BLaER1 (cell line): ENCODE measurements at regions not wholly inside any gene's neighbourhood (a gene's known extent, or its start where the extent isn't known, plus 50 kb on each side); places are given as distances from the start of the nearest gene placed in this dataset.

Source experiments
- H3K27ac ChIP-seq: shearing (Covaris generic); formaldehyde crosslinking; 2 replicates; pipeline ENCODE4 v1.8.1; 2022
- H3K27me3 ChIP-seq: shearing (Covaris generic); formaldehyde crosslinking; 2 replicates; pipeline ENCODE4 v1.8.1; 2022
- H3K36me3 ChIP-seq: shearing (Covaris generic); formaldehyde crosslinking; 2 replicates; pipeline ENCODE4 v1.8.1; 2022
- H3K4me1 ChIP-seq: shearing (Covaris generic); formaldehyde crosslinking; 2 replicates; pipeline ENCODE4 v1.8.1; 2022
- H3K4me2 ChIP-seq: shearing (Covaris generic); formaldehyde crosslinking; 2 replicates; pipeline ENCODE4 v1.8.1; 2022
- H3K4me3 ChIP-seq: shearing (Covaris generic); formaldehyde crosslinking; 2 replicates; pipeline ENCODE4 v1.8.1; 2022
- H3K9ac ChIP-seq: shearing (Covaris generic); formaldehyde crosslinking; 2 replicates; pipeline ENCODE4 v1.8.1; 2022
- H3K9me3 ChIP-seq: shearing (Covaris generic); formaldehyde crosslinking; 2 replicates; pipeline ENCODE4 v1.8.1; 2022
- H4K20me1 ChIP-seq: shearing (Covaris generic); formaldehyde crosslinking; 2 replicates; pipeline ENCODE4 v1.8.1; 2022
- Cebpa-rat ChIP-seq: shearing (Covaris generic); IDR thresholded peaks from 2 replicates; pipeline ENCODE4 v1.8.1; 2022

- H3K9me3 ChIP-seq, result peaks cover 6% of the 10 kb centered on the region
- H3K27me3 ChIP-seq, result no peaks in the 10 kb centered on the region
- H3K4me2 ChIP-seq, result no peak overlapping the region
- no peaks in the 10 kb centered on the region for H3K36me3 ChIP-seq
- no peak for TF ChIP-seq Cebpa-rat
- no peak overlapping the region for H3K4me3 ChIP-seq
- H3K27ac ChIP-seq, result no peak overlapping the region
- H3K4me1 ChIP-seq, result no peaks in the 10 kb centered on the region
- no peaks in the 10 kb centered on the region for H4K20me1 ChIP-seq
- H3K9ac ChIP-seq, result no peak overlapping the region
These were observed 149.4 kb upstream of the GDF10 start for GRCh38 chr10:47150581-47150980.

DNA sequence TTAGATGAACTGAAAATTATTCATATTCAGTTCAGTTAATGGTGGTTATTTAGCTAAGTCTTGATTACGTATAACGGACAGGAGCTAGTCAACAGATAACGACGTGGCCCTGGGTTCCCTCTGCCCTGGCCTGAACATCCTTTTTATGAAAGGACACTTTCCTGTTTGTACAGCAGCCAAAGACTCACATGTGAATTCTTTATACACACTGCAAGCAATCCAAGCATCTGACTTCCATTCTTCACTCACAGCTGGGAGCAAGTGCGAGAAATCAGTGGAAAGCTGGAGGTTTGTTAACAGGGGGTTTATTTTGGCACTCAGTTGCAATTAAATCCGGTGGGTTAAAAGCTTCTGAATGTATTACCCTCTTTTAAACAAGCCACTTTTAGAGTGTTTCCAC, 148.1 kb upstream of the GDF10 start:
- Histone ChIP-seq H3K27me3 (no peaks in the 10 kb centered on the region), H3K9ac (no peak overlapping the region), H3K36me3 (no peaks in the 10 kb centered on the region), H4K20me1 (no peaks in the 10 kb centered on the region), H3K9me3 (peaks cover 6% of the 10 kb centered on the region), H3K4me2 (no peak overlapping the region), H3K4me1 (no peaks in the 10 kb centered on the region), H3K4me3 (no peak overlapping the region), H3K27ac (no peak overlapping the region)
- no peak for TF ChIP-seq Cebpa-rat

DNA sequence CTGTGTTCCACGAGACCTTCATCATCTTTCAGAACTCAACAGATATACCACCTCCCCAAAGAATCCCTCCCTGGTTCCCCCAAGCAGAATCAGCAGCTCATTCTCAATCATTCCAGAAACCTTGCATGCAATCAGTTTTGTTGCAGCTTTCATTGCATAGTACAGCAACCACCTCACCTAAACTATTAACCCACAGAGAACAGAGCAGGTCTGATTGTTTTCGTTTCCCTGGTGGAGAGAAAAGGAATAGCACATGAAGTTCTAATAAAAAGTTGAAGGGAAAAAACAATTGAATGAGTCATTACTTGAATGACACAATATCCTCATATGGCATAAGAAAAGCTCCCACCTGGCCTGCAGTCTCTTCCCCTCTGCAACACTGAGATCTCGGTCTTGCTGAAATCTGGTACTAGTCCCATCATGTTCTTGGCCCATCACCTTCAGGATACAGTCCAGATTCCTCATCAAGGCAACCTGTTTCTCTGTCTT, 147.1 kb upstream of the GDF10 start:
- H3K27me3 ChIP-seq, result no peaks in the 10 kb centered on the region
- H3K4me3 ChIP-seq, result no peak overlapping the region
- no peaks in the 10 kb centered on the region for H3K36me3 ChIP-seq
- H3K9me3 ChIP-seq, result peaks cover 6% of the 10 kb centered on the region
- H3K9ac ChIP-seq, result no peak overlapping the region
- no peak overlapping the region for H3K27ac ChIP-seq
- H3K4me1 ChIP-seq, result no peaks in the 10 kb centered on the region
- H3K4me2 ChIP-seq, result no peak overlapping the region
- TF ChIP-seq Cebpa-rat, result no peak
- no peaks in the 10 kb centered on the region for H4K20me1 ChIP-seq

DNA sequence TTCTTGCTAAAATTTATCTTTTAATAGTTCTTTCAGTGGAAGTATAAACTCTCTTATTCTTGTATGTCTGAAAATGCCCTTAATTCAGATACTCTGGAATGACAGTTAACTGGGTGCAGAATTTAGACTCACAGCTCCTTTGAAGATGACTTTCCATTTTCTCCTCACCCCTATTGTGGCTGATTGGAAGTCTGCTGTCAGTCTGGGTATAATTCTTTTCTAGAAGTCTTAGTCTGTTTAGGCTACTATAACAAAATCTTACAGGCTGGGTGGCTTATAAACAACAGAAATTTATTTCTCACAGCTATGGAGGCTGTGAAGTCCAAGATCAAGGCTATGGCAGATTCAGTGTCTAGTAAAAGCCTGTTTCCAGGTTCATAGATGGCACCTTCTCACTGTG, 145.2 kb upstream of the GDF10 start:
- Histone ChIP-seq H3K9me3 (peaks cover 6% of the 10 kb centered on the region), H3K27ac (no peak overlapping the region), H3K9ac (no peak overlapping the region), H3K4me1 (no peaks in the 10 kb centered on the region), H3K4me3 (no peak overlapping the region), H3K4me2 (no peak overlapping the region), H4K20me1 (no peaks in the 10 kb centered on the region), H3K36me3 (no peaks in the 10 kb centered on the region), H3K27me3 (no peaks in the 10 kb centered on the region)
- TF ChIP-seq Cebpa-rat, result no peak

DNA sequence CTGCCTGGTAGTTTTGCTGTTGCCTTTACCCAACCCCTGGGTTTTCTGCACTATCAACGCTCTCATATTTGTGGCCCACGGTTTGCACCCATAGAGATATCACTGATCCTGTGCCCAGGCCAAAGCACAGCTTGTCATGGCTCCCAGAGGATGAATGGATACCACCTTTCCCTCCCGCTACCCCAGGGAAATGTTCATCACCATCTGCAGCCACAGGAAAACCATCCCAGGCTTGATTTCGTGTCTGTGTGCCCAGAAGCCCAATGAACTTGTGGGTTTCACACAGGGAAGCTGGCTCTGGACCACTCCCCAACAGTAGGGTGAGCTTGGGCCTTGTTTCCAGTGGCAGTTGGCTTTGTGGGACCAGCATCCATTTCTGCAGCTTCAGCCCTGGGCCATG, 143.1 kb upstream of the GDF10 start:
- H3K36me3 ChIP-seq, result no peaks in the 10 kb centered on the region
- no peak for TF ChIP-seq Cebpa-rat
- no peak overlapping the region for H3K4me2 ChIP-seq

GRCh38 chr10:47158116-47159071, 141.6 kb upstream of the GDF10 start:
- Histone ChIP-seq H3K4me2 (no peak overlapping the region), H3K4me3 (no peak overlapping the region), H3K9me3 (peaks cover 6% of the 10 kb centered on the region), H3K27ac (no peak overlapping the region), H3K9ac (no peak overlapping the region), H3K4me1 (no peaks in the 10 kb centered on the region), H3K27me3 (no peaks in the 10 kb centered on the region), H4K20me1 (no peaks in the 10 kb centered on the region), H3K36me3 (no peaks in the 10 kb centered on the region)
- TF ChIP-seq Cebpa-rat, result no peak

More for the DNA sequence above, 143.1 kb upstream of the GDF10 start:
- Histone ChIP-seq H3K4me3 (no peak overlapping the region), H3K9ac (no peak overlapping the region), H3K27me3 (no peaks in the 10 kb centered on the region), H3K27ac (no peak overlapping the region), H3K4me1 (no peaks in the 10 kb centered on the region), H3K9me3 (peaks cover 6% of the 10 kb centered on the region), H4K20me1 (no peaks in the 10 kb centered on the region)

DNA sequence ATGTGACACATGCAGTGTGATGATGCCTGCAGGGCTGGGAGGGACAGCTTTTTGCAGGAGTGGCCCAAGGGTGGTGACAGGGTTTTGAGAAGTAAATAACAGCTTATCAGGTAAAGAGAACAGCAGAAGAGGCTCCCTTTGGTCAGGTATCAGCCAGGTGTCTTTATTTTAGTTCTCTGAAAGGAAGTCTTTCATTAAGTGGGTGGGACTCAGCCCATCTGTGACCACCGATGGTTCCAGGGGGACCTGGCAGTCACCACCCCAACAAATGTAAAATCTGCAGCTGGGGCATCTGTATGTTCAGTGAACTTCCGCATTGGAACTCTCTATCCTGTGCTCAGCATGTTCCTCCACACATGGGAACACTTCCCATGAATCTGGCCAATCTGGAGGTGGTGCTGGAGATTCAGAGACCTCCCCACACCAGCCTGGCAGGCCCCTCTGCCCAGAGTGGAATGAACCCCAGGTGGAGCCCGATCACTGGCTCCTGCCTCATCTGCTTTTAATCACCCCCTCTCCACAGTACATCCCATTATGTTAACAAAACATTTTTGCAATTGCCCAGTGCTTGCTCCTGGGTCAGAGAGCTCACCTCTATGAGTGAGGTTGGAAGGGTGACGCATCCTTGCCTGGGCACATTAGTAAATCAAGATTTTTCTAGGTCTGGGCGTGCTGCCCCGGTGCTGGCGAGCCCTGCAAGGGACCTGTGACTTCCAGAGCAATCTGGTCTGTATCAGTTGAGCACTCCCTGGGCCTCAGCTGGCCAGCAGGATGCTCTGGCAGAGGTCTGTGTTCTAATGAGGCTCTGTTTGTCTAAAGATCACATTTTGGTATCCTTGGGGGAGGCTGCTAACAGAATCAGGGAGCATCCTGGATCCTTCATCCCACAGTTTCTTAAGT, 140.4 kb upstream of the GDF10 start:
- H4K20me1 ChIP-seq, result no peaks in the 10 kb centered on the region
- H3K9ac ChIP-seq, result no peak overlapping the region
- no peaks in the 10 kb centered on the region for H3K36me3 ChIP-seq
- H3K4me3 ChIP-seq, result no peak overlapping the region
- no peak overlapping the region for H3K4me2 ChIP-seq
- H3K27me3 ChIP-seq, result no peaks in the 10 kb centered on the region
- no peak overlapping the region for H3K27ac ChIP-seq
- H3K4me1 ChIP-seq, result no peaks in the 10 kb centered on the region
- peaks cover 6% of the 10 kb centered on the region for H3K9me3 ChIP-seq
- no peak for TF ChIP-seq Cebpa-rat

DNA sequence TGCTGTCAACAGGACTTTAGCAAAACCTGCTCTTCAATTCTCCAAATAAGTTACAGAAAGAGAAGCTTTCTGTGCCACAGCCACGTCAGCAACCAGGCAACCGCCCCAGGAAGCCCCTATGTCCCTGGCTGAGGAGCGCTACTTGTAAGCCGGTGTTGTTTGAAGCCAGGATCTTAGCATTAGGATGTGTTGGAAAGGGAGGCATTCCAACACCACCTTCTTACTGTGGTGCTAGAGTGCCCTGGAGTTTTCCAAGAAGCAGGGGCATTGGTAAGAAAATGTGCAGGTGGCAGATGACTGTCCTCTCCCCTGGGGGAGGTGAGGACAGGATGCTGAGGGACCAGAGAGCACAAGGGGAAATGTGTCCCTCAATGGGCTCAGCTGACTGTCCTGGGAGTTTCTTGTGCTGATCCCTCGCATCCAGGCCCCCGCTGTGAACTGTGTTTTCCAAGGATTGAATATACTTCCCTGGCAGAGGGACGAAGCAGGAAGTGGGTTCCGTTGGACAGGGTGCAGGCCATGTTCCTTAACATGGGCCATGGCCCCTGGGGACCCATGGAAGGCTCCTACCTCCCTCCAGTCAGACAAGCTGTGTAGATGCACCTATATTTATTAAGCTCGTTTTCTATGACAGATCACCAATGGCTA, 139.6 kb upstream of the GDF10 start:
- H3K4me2 ChIP-seq, result no peak overlapping the region
- no peak overlapping the region for H3K9ac ChIP-seq
- H3K27me3 ChIP-seq, result no peaks in the 10 kb centered on the region
- no peaks in the 10 kb centered on the region for H3K36me3 ChIP-seq
- TF ChIP-seq Cebpa-rat, result no peak
- H3K27ac ChIP-seq, result no peak overlapping the region
- H3K4me3 ChIP-seq, result no peak overlapping the region
- H3K4me1 ChIP-seq, result peaks cover 3% of the 10 kb centered on the region
- H3K9me3 ChIP-seq, result no peaks in the 10 kb centered on the region
- H4K20me1 ChIP-seq, result no peaks in the 10 kb centered on the region

- Histone ChIP-seq H3K4me3 (no peak overlapping the region), H3K4me2 (no peak overlapping the region), H3K27me3 (no peaks in the 10 kb centered on the region), H3K9me3 (peaks cover 1% of the 10 kb centered on the region; the same call in 1 of the 2 replicates), H3K9ac (no peak overlapping the region), H3K27ac (no peak overlapping the region), H3K4me1 (peaks cover 9% of the 10 kb centered on the region), H4K20me1 (no peaks in the 10 kb centered on the region), H3K36me3 (no peaks in the 10 kb centered on the region)
- no peak for TF ChIP-seq Cebpa-rat
These were observed 139.0 kb upstream of the GDF10 start for GRCh38 chr10:47160967-47161366.
